Hippocampal formation (tissue), 2 donors: ENCODE measurements at regions not wholly inside any gene's neighbourhood (a gene's known extent, or its start where the extent isn't known, plus 50 kb on each side); places are given as distances from the start of the nearest gene placed in this dataset.
"Not testable (repeated sequence)": the region's sequence is repeated elsewhere in the genome, so short reads cannot be mapped to it uniquely, and the experiment has no call there.

Experiments used
- DNase-seq, 2 donors: peaks; one replicate each; lab custom pipeline; 2025; lab: John Stamatoyannopoulos, UW

DNA sequence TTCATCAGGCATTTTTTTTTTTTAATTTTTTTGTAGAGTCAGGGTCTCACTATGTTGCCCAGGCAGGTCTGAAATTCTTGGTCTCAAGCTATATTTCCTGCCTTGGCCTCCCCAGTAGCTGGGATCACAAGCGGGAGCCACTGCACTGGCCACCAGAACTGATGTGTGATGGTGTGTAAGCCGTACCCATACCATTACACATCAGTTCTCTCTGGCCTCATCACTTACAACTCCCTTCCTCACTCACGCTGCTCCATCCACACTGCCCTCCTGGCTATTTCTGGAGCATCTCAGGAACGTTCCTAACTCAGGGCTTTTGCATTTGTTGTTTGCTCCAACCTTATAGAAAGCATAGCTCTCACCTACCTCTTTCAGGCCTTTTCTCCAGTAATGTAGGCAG lies 834.5 kb upstream of the ID2 start:
- DNase-seq: no peak

DNA sequence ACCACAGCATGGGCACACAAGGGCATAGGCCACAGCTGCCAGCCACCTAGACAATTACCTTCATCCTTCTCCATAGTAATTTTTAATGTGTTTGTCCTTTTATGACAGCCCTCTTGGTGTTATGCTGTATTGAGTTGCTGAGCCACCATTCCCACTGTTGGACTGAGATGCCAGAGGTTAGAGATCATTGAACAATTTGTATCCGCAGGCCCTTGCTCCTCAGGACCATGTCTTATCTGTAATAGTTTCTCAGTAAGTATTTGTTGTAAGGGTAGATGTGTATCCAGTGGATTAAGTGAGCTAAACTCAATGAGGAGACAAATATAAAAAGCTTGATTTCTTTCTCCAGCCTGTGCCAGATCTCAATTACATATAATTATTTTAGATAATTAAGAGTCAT lies 832.8 kb upstream of the ID2 start:
- no peak for DNase-seq

DNA sequence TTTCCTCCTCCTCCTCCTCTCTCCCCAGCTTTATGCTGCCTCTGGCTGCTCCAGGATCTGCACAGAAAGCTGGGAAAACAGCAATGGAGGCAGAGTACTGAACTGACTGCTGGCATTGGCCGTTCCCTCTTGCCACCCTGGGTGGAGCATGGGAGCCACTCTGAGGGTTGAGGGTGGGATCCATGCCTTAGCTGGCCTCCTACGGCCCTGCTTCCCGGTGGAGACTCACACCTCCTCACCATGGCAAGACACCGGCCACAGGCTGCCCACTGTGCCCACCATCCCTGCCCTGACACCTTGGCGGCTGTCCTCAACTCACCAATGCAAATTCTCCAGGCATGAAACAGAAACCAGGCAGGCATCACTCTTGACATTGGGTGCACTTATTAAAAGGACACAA lies 832.3 kb upstream of the ID2 start:
- DNase-seq: no peak

DNA sequence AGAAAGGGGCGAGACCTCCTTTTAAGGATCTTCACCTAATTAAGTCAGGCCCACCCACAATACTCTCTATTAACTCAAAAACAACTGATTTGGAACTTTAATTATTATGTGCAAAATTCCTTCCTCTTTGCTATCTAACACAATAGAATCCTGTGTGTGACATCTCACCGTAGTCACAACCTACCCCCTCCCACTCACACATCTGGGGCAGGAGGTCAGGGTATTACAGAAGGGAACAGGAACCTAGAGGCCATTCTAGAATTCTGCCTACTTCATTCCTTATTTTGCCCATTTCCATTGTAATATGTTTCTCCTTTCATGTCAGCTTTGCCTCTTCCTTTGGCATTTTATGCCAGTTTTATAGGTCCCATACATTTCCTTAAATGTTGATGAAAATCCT lies 829.3 kb upstream of the ID2 start:
- DNase-seq: no peak

DNA sequence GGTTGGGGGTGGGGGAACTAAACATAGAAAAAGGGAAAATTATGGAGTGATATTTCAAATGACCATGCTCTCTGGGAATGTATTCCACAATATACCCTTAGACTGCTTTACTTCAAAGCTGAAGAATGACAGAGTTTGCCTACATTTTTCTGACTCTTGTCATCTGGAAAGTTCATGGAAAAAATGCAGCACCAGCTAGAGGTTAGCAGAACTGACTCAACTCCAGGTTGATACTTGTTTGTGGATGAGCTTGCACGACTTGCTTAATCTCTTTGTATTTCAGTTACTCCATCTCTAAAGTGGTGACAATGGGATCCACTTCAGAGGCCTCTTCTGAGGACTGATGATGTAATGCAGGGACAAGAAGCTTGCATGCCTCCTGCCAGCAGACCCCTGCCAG lies 824.0 kb upstream of the ID2 start:
- no peak for DNase-seq

DNA sequence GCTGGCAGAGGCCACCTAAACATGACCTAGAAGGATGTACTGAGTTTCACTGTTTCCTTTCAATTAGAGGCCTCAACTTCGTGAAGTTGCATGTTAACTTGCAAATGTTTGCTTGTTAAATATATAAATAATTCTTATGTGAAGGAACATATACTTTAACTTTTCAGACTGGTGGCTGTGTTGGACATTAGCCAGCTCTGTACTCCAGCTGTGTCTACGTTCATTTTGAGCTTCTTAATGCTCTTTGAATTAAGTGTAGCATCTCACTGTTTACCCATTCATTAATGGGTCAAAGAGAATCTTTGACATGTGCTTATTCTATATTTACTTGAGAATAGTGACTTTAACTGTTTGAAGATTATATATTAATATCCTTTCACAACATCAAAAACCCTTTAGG lies 823.2 kb upstream of the ID2 start:
- DNase-seq: no peak

DNA sequence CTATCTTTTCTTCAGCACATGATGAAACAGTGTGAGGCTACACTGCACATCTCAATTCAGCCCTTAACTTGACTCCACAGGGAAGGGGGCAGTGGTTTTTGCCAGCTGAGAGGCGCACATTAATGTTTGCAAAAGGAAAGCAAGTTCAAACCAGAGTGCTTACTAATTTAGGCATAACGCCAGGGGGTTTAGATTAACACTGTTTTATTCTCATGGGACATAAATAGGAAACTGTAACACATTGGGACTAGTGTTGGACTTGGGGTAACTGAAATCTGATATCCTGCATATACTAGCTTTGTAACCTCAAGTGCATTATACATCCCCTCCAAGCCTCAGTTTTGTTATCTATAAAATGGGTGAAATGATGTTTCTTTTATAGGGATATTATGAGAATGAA lies 821.2 kb upstream of the ID2 start:
- DNase-seq: no peak

DNA sequence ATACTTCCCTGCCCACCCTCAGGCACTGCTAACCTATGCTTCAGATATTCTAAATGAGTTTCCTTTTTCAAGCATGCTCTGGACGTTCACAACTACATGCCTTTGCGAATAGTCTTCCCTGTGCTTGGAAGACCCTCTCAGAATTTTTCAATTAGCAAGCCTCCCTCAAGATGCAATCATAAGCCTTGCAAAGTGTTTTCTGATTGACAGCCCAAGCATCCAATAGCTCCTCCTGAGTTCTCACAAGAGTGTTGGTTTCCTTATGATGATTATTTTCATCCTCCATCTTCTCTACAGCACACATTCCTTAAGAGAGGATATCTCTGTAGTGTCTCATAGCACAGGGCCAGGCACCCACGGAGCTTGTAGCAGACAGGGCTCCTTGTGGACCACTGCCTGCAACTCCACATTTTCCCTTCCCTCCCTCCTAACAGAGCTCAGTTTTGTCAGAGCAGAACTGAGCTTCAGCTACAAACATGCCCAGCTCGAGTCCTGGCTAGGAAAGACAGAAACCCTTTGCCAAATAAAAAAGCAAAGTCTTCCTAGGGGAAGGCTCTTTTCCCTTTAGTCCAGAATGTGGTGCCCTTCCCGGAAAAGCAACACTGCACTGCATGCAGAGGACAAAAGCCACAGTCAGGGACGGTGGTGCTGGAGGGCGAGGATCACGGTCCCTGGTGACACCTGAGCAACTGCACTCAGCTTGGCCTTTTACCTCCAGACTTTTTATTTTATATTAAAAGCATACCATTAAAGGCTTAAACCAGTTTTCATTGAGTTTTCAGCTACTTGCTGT lies 819.8 kb upstream of the ID2 start:
- DNase-seq: no peak

DNA sequence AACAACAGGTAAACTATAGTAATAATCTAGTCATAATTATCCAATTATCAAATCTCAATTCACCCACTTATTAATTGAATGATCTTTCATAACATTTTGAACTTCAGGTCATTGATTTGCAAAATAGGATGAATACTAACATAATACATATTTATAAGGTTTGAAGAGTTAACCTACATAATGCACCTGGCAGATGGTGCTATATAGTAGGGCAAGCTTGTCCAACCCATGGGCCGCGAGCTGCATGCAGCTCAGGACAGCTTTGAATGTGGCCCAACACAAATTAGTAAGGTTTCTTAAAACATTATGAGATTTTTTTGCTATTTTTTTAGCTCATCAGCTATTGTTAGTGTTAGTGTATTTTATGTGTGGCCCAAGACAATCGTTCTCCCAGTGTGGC lies 815.8 kb upstream of the ID2 start:
- DNase-seq: no peak

DNA sequence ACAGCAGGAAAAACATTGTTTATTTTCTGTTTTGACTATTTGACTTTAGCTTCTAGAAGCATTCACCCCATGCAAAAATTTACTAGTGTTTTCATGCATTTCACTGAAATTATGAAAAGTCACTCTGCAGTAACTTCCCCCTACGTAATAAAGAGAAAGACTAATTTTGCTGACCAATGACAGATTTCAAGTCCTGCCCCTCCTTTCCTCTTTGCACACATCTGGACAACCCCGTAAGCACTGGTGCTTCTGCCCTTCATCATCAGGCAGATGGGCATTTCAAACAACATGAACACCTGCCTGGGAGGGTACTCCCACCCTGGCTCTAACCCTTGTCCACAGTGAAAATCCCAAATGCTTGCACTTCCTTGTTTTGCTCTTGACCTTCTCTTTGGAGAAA lies 815.0 kb upstream of the ID2 start:
- DNase-seq: no peak

DNA sequence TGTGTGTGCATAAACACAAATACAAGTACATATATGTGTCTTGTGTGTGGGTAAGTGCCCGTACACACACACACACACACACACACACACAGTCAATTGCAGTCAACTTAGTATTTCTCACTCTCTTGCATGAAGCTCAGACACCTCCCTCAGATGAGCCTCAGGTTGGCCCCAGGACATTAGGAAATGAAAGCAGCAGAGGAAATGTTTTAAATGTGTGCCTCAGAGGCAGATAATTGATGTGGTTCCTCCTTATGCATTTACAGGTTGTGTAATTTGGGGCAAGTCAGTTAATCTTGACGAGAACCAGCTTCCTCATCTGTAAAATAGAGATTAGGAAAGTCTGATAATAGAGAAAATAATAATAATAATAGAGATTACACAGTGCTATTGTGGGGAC lies 814.0 kb upstream of the ID2 start:
- no peak for DNase-seq

DNA sequence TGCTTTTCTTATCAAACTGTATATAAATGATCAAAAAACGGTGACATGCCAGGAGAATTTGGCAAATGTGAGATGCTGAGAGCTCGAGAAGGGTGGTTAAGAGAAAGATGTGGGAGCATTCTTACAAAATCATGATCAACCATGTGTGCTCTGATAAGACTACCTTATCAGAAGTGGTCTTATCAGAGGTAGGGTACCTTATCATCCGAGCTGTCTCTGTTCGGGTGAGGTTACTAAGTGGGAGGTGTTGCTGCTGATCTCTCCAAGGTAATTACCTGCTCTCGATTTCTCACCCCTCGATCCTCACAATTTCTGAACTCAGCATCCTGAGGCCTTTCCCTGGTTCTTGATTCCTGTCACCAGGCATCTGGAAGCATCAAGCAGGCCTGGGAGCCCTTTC lies 813.0 kb upstream of the ID2 start:
- no peak for DNase-seq

DNA sequence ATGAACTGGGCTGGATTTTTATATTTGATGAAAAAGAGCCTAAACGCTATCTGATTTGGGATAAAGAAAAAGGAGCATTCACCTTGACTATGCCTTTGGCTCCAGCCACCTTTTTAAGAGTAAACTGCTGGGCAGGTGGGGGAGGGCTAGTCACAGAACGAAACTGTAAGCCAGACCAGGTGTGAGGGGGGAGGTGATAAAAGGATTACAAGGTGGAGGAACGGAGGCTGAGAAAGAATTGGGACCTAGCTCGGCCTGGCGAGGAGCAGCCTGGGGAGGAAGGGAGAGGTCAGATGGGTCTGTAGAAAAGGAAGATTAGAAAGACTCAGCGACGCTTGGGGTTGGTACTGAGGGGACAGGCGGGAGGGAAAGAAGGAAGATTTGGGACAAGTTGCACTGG lies 805.4 kb upstream of the ID2 start:
- not testable (repeated sequence) for DNase-seq

DNA sequence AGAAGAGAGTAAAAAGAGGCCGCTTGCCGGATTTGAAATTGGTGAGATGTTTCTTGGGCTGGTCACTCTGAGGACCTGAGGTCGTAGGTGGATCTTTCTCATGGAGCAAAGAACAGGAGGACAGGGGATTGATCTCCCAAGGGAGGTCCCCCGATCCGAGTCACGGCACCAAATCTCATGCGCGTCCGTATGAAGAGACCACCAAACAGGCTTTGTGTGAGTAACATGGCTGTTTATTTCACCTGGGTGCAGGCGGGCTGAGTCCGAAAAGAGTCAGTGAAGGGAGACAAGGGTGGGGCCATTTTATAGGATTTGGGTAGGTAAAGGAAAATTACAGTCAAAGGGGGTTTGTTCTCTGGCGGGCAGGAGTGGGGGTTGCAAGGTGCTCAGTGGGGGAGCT lies 803.6 kb upstream of the ID2 start:
- DNase-seq: not testable (repeated sequence)

DNA sequence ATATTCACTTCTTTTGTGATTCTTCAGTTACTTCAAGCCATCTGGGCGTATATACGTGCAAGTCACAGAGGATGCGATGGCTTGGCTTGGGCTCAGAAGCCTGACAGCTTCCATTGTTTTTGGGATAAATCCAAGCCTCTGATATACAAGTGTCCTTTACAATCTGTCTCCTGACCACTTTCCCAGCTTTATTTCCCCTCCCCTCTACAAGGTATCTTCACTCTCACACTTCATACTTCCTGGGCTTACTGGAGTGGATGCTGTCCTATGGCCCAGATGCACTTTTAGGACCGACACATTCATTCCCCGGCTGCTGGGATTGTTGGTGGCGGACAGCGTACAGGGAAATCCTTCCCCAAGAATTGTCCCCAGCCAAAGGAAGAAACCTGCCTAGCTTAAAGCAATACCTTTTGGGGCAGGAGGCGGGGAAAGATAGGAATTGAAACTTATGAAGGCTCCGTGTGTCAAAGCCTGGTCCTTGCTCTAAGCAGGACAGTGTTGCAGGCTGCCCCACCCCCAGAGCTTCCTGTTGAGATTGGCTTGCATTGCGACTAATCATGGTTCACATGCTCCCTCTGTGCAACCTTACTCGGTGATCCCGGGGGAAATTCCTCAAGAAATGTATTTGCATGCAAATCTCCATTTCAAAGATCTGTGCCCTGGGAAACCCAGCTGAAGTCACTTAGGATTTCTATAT lies 802.9 kb upstream of the ID2 start:
- DNase-seq: no peak

DNA sequence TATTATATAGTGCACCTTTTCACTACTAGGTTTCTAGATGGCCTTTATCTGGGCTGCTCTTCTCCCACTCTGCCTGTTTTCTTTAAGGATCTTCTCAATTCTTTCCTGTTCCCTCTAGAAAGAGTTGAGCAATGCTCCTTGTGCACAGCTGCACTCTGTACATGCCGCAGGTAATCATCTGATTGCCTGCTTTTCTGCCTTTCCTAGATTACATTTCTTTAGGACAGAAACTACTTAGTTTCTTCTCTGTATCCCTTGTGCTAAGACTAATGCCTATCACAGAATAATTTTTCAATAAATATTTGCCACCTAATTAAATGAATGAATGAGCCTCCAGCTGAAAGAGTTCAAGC lies 802.4 kb upstream of the ID2 start:
- no peak for DNase-seq

DNA sequence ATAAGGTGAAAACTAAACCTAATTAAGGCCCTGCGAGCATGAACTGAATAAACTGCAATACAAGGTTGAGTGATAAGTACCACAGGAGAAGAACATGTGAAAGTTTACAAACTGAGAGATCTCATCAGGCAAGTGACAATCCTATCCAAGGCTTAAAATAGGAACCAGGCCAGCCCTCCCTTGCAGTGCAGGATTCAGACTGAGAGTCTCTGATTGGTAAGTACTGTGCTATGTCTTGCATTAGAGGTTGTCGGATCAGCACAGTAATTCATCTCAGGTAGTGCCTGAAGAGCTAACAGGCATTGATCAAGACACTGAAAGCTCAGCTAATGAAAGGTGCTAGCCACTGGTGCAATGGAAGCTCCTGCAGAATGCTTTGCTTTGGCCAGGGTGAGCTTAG lies 801.7 kb upstream of the ID2 start:
- no peak for DNase-seq

DNA sequence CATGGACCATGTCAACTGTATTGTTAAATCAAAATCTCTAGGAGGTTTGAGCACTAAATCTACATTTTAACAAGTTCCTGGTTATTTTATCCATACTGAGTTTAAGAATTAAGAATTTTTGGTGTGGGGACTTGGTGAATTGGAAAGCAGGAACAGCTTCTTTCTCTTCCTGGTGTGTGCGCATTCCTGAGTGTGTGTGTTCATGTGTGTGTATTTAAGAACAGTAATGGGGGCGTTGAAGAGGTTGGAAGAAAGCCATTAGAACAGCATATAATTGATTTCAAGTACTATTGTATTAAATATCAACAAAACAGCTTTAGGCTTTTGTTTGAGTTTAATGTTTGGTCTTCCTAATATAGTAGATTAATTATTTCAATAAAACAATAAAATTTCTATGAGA lies 801.3 kb upstream of the ID2 start:
- no peak for DNase-seq

DNA sequence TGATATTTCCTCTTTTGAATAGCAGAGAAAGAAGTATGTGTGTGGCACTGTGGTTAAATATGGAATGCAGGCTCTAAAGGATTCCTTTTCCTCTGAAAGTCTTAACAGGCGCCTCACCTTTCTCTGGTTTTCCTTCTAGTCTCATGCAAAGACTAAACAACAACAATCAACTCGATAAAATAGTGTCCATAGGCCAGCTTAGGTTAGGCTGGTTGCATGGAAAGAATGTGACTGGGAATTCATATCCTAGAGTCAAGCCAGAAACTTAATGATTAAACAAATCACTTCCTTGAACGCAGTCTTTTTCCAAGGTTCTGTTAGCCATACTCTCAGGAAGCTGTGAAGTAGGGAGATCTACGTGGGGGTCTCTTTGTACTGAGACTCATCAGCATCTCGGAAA lies 800.8 kb upstream of the ID2 start:
- DNase-seq: no peak

DNA sequence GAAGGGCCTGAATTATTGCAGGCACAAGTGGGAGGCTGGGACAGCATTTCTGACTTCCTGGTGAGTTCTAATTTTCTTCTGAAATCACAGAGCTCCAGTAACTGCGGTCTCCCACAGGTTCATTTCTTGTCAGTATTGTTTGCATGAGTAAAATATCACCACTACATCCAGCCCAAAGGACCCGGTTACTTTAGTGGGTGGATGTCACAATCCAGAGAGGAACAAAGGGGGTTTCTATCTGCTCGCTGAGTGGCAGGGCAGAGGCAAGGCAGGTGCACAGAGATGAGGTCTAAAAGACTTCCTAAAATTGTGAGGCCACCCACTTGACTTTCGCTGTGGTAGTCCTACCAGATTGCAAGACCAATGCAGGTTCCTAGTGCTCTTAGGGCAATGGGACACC lies 800.4 kb upstream of the ID2 start:
- DNase-seq: no peak

DNA sequence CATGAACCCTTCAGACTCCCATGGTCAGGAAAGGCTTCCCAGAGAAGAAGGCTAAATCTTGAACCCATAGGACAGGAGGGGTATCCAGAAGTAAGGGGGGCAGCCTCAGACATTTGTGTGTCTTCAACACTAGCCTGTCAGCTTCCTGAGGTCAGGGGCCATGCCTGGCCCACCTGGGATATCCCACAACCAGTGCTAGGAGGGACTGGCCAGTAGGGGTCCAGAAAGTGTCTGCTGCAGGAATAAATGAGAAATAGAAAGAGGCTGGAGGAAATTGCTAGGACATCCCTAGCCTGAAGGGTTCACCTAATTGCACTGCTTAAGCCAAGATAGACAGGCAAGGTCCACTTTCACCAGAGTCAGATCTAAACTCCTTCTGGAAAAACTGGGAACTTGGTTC lies 799.6 kb upstream of the ID2 start:
- DNase-seq: no peak

DNA sequence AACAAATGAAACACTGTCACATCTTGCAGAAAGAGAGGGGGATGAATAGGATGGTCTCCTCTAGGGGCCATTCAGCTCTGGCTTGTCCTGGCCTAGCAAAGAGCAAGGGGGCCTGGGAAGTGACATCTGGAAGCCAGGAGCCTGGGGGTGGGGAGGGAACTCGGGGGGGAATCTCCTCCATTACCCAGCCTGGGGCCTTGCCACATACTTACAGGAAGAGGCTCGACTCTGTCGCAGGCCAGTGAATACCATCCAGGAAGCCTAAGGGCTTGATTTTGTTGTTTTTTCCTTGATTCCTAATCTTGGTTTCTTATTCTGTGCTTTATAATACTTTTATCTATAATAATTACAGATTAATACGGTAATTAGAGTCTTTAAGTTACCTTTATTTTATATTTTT lies 797.5 kb upstream of the ID2 start:
- DNase-seq: no peak

DNA sequence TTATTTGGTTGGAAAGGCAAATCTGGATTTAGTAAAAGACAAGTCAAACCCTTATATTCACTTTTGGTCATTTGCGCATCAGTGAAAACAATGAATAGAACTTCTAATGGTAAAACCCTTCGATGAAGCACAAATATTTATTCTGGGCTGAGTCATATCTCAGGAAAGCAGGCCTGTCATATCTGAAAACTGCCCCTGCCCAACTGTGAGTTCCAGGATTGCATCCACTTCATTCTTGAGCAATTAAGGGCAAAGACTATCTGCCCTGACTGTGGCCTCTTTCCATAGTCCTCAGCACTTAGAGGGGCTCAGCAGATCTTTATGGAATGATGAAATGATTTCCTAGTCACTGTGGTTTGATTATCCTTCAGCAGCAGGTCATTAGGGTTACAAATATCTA lies 795.2 kb upstream of the ID2 start:
- no peak for DNase-seq

DNA sequence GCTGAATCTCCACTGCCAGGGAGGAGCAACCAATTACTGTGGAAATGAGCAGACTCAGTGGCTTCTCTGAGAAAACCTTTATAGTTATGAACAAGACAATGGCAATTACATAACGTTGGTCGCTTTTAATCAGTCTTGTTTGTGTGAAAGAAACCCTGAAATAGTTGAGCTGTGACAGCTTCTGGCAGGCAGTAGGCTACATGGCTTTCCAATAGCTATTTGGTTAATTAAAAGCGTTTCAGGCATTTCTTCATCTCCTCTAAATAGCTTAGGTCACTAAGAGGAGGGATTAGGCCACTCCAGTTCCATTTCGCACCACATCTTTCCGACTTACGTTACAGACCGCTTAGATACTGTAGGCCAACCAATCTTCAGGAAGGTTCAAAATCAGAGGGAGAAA lies 794.4 kb upstream of the ID2 start:
- peak in 1 of 2 donors; percentile 15 for DNase-seq
